ENCODE measurements at regions not wholly inside any gene's neighbourhood (a gene's known extent, or its start where the extent isn't known, plus 50 kb on each side); places are given as distances from the start of the nearest gene placed in this dataset.

- TF ChIP-seq EZH2 (IDR thresholded peaks at IDR 0.05; ENCODE audit: borderline replicate concordance, insufficient read depth, low read depth, low read length, poor library complexity, severe bottlenecking) (no peak), CTCF (IDR thresholded peaks at IDR 0.05) (no peak)
These were observed 98.7 kb upstream of the SEMA3D start for GRCh38 chr7:85285527-85285926.
